DMS53 (cell line): ENCODE measurements at regions not wholly inside any gene's neighbourhood (a gene's known extent, or its start where the extent isn't known, plus 50 kb on each side); places are given as distances from the start of the nearest gene placed in this dataset.
"Not testable (repeated sequence)": the region's sequence is repeated elsewhere in the genome, so short reads cannot be mapped to it uniquely, and the experiment has no call there.

Source experiments
- DNase-seq: peaks from one replicate; lab custom pipeline; 2025; lab: John Stamatoyannopoulos, UW

GRCh38 chr13:42478531-42479156 is 95.3 kb upstream of the TNFSF11 start:
- peak; percentile 40 for DNase-seq

DNA sequence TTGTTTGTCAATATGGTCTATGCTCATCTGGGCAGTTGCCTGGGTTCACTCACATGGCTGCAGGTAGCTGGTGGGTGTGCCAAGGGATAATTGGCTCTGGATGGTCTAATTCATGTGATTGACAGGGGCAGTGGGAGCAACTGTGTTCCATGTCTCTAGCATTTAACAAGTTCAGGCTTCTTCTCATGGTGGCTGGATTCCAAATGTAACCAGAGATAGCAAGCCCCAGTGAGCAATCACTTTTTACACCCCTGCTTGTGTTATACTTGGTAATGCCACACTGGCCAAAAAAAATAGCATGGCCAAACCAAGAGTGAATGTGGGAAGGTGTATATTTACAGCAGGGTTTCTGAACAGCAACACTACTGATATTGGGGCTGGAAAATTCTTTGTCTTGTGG is 89.6 kb upstream of the TNFSF11 start:
- no peak for DNase-seq

GRCh38 chr13:42485272-42485671 is 88.7 kb upstream of the TNFSF11 start:
- no peak for DNase-seq

- DNase-seq, result no peak
Measured at GRCh38 chr13:42486711-42487198, 87.2 kb upstream of the TNFSF11 start.

- DNase-seq, result no peak
Measured at GRCh38 chr13:42487221-42487620, 86.7 kb upstream of the TNFSF11 start.

- peak; percentile 61 for DNase-seq
Measured at GRCh38 chr13:42490676-42491075, 83.3 kb upstream of the TNFSF11 start.

DNA sequence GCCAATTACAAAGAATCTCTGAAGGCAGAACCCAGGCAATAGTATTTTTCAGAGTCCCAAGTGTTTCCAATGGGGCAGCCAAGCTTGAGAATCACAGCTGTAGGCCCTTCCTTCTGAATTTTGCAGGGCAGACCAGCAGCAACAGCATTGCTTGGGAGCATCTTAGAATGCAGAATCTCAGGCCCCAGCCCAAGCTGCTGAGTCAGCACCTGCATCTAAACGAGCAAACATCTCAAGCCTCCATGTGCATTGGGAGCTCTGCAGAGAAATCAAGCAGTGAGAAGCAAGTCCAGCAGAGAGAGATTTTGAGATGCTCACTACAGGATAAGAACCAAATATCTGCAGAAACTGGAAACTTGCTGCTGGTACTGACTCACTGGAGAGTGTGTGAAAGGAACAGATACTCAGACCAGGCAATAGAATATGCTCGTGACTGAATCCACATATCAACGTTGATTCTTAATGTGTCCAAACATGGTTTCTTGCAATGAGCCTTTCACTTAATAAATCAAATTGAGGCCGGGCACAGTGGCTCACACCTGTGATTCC is 81.5 kb upstream of the TNFSF11 start:
- no peak for DNase-seq

GRCh38 chr13:42494157-42494556 is 79.8 kb upstream of the TNFSF11 start:
- DNase-seq, result no peak

- no peak for DNase-seq
Measured at GRCh38 chr13:42495255-42495654, 78.7 kb upstream of the TNFSF11 start.

- DNase-seq, result peak; percentile 45
Measured at GRCh38 chr13:42495751-42496150, 78.2 kb upstream of the TNFSF11 start.

DNA sequence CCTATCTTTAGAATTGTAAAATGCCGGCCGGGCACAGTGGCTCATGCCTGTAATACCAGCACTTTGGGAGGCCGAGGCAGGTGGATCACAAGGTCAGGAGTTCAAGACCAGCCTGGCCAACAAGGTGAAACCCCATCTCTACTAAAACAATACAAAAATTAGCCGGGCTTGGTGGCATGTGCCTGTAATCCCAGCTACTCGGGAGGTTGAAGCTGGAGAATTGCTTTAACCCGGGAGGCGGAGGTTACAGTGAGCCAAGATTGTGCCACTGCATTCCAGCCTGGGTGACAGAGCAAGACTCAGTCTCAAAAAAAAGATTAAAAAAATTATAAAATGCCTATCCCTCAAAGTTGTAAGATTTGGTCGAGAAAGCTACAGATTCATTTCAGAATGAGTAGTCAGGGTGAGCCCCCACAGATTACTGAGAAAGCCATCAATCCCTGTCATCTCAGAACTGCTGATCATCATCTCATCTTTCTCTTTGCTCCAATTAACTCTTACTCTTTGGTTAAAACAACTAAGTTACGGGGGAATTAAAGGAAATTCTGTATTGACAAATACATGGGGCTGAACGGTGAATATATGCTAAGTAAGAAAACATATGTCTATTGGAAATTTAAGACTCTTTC is 76.9 kb upstream of the TNFSF11 start:
- not testable (repeated sequence) for DNase-seq

DNA sequence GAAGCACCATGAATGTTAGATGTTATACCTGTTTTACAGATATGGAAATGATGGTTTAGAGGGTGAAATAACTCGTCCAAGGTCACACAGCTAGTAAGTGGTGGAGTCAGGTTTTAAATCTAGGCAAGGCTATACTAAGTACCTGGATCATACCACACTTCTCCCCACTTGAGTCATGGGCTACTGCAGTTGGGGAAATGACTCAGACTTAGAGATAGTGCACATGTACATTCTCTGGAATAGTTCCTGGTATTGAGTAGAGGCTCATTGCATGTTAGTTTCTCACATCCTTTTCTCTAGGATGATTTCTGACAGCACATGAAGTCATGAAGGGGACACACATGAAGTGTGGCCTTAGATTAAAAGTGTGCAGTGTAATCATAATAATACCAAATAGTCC is 76.2 kb upstream of the TNFSF11 start:
- DNase-seq, result peak; percentile 83

- no peak for DNase-seq
Measured at GRCh38 chr13:42498521-42498920, 75.4 kb upstream of the TNFSF11 start.
